Fibroblast of mammary gland (primary cell): ENCODE measurements at regions not wholly inside any gene's neighbourhood (a gene's known extent, or its start where the extent isn't known, plus 50 kb on each side); places are given as distances from the start of the nearest gene placed in this dataset.

Experiments used
- DNase-seq: peaks from one replicate; pipeline ENCODE4 v3.0.0-alpha.2; 2010; ENCODE audit warnings: low read depth
- H3K4me3 ChIP-seq: 2 replicates; pipeline ENCODE4 v1.5.1; 2011; ENCODE audit warnings: low read depth, mild to moderate bottlenecking, low read length, moderate library complexity; ENCODE audit not compliant: control insufficient read depth
- TF ChIP-seq, protein P1 (sequence below): conservative IDR thresholded peaks from 2 replicates; pipeline ENCODE4 v1.5.1; 2011; ENCODE audit warnings: low read depth, low read length, inconsistent platforms; ENCODE audit not compliant: control insufficient read depth, insufficient read depth

DNA sequence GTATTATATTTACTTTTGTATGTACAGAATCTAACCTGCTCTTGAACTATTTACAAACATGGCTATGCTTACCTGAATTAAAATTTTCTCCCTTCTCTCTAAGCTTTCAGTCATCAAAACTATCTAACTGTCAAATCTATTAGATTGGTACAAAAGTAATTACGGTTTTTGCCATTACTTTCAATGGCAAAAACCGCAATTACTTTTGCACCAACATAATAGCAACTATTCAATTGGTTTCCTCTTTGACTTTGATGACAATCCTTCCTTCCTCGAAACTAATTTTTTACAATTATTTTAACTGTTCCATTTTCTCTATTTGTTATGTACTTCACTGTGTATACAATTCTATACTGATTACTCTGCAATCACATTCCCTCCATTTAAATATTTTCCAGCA, 1019.4 kb upstream of the CDH2 start:
- DNase-seq, result no peak
- H3K4me3 ChIP-seq, result no peak overlapping the region
- TF ChIP-seq, protein P1, sequence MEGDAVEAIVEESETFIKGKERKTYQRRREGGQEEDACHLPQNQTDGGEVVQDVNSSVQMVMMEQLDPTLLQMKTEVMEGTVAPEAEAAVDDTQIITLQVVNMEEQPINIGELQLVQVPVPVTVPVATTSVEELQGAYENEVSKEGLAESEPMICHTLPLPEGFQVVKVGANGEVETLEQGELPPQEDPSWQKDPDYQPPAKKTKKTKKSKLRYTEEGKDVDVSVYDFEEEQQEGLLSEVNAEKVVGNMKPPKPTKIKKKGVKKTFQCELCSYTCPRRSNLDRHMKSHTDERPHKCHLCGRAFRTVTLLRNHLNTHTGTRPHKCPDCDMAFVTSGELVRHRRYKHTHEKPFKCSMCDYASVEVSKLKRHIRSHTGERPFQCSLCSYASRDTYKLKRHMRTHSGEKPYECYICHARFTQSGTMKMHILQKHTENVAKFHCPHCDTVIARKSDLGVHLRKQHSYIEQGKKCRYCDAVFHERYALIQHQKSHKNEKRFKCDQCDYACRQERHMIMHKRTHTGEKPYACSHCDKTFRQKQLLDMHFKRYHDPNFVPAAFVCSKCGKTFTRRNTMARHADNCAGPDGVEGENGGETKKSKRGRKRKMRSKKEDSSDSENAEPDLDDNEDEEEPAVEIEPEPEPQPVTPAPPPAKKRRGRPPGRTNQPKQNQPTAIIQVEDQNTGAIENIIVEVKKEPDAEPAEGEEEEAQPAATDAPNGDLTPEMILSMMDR, result no peak

DNA sequence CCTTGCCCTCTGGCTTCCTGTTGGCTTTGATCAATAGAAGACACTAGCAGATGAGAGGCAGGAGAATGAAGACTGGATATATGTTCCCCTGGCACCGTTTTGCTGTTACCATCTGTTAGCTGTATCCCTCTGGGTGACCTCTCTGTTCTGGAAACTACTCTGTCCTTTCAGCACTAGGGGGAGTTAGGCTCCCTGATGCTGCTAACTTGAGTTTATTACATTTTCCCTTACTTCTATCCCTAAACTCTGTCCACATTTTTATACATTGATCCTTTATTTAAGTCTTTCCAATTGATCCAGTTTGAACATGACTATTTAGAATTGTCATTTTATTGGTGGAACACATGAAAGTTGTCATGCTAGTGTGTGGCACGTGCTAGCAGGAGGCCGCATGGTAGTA, 1014.3 kb upstream of the CDH2 start:
- H3K4me3 ChIP-seq, result no peak overlapping the region
- peak; percentile 63 for DNase-seq
- TF ChIP-seq, protein P1, result peak; percentile 67

DNA sequence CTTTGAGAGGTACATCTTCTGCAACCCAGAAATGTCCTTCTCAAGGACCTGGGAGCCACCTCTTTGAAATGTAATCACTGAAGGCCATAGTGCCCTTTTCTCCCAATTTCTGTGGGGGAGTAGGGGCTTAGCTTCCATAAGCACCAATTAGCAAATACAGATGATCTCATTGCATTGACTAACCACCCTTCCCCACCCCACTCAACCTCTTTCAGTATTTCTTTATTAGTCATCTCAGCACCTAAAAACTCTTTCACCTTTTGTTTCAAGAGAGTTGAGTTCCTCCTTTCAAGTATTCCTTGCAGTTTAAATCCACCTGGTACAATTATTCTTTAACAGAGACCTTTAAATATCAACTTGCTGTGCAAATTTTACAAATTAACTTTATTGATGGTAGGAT, 1011.8 kb upstream of the CDH2 start:
- TF ChIP-seq, protein P1, result no peak
- H3K4me3 ChIP-seq, result no peak overlapping the region
- DNase-seq, result peak; percentile 53

- TF ChIP-seq, protein P1, result no peak
- no peak overlapping the region for H3K4me3 ChIP-seq
- no peak for DNase-seq
Observed at GRCh38 chr18:29185801-29186200, 1008.9 kb upstream of the CDH2 start.

DNA sequence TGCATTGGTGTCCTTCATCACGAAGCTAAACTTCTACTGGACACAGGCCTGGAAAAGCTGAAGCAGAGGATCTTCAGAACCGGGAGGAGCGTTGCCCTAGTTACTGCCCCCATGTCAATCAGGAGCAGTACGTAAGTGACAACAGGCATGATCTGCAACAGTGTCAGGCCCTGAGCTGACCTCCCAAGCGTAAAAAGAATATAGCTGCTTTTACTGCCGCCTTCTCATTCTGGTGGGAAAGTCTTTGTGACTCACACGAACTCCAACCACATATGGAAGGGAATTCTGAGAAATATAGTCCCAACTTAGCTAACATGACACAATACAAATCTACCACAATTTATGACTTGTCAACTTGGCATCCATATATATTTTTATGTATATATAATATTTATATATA, 1007.7 kb upstream of the CDH2 start:
- DNase-seq, result peak; percentile 59
- H3K4me3 ChIP-seq, result no peak overlapping the region
- TF ChIP-seq, protein P1, result no peak

DNA sequence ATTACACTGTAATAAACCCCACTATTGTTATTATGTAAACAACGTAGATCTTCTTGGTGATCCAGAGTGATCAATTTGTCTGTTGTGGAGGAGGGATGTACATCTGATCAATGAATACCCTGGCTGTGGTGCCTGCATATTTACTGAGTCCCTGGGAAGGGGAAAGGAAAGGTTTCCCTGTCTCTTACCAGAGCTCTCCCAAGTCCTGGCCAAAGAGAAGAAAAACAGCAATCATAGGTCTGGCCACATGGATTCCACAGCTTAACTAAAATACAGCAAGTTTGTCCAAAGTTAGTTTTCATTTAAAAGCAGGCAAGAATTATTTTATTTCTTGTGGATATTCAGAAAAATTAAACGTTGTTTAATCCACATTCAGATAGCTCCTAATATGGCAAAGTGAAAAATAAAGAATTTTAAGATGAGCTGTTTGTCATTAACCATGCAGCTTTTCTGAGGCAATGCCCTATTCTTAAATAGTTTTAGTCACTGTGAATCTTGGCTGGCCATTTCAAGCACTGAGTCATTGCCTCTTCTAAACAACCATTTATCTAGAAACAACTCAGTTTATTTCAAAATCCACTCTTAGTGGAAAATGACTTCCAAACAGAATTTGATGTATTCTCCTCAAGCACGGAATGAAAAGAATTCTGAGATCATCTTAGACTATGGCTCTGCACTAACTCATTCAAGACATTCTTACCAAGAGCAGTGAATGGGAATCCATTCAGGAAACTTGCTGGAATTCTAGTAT, 1004.4 kb upstream of the CDH2 start:
- peak; percentile 97 for DNase-seq
- TF ChIP-seq, protein P1, result no peak
- no peak overlapping the region for H3K4me3 ChIP-seq
